BLaER1 treated with 17β-estradiol and CSF1 and Interleukin-3, amounts not matched to agents 10 nM and 100 nM (cell line): ENCODE measurements at regions not wholly inside any gene's neighbourhood (a gene's known extent, or its start where the extent isn't known, plus 50 kb on each side); places are given as distances from the start of the nearest gene placed in this dataset.

Experiments used
- H3K27ac ChIP-seq, 11 experiments: shearing (Covaris generic); formaldehyde crosslinking; 2 replicates each; pipeline ENCODE4 v1.8.1; 2022
- H3K27me3 ChIP-seq, 11 experiments: shearing (Covaris generic); formaldehyde crosslinking; 2 replicates each; pipeline ENCODE4 v1.8.1; 2022
- H3K36me3 ChIP-seq, 11 experiments: shearing (Covaris generic); formaldehyde crosslinking; 2 replicates each; pipeline ENCODE4 v1.8.1; 2022
- H3K4me1 ChIP-seq, 10 experiments: shearing (Covaris generic); formaldehyde crosslinking; 2 replicates each; pipeline ENCODE4 v1.8.1; 2022
- H3K4me2 ChIP-seq, 11 experiments: shearing (Covaris generic); formaldehyde crosslinking; 2 replicates each; pipeline ENCODE4 v1.8.1; 2022
- H3K4me3 ChIP-seq, 10 experiments: shearing (Covaris generic); formaldehyde crosslinking; 2 replicates each; pipeline ENCODE4 v1.8.1; 2022
- H3K9ac ChIP-seq, 11 experiments: shearing (Covaris generic); formaldehyde crosslinking; 2 replicates each; pipeline ENCODE4 v1.8.1; 2022
- H3K9me3 ChIP-seq, 11 experiments: shearing (Covaris generic); formaldehyde crosslinking; replicated peaks in 1 of 11; 2 replicates each; pipeline ENCODE4 v1.8.1; 2022
- H4K20me1 ChIP-seq, 11 experiments: shearing (Covaris generic); formaldehyde crosslinking; 2 replicates each; pipeline ENCODE4 v1.8.1; 2022
- Cebpa-rat ChIP-seq, 11 experiments: shearing (Covaris generic); IDR thresholded peaks; 2 replicates each; pipeline ENCODE4 v1.8.1; 2022

DNA sequence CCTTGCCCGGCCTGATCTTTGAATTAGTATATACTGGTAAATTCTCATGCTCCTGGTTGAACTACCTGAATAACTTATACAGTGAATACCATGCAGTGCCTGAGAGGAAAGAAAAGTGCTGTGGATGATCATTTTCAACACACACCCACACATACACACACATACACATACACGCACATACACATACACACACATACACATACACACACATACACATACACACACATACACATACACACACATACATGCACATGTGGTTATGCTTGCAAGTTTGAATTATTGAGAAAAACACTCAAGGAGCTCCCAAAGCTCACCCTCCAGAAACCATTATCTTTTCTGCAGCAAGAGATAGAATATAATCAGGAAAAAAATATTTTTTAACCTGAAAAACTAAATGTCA is 366.9 kb upstream of the RASGEF1B start:
- no peak for TF ChIP-seq Cebpa-rat (IDR thresholded peaks at IDR 0.05)
- no peaks in the 10 kb centered on the region for H3K9me3 ChIP-seq
- H3K27ac ChIP-seq = no peak overlapping the region
- no peaks in the 10 kb centered on the region for H4K20me1 ChIP-seq
- H3K4me1 ChIP-seq = peaks cover 0 to 5% (median 0%) of the 10 kb centered on the region in 10 experiments; a peak in 1 of 20 replicates
- H3K9ac ChIP-seq = no peak overlapping the region
- H3K27me3 ChIP-seq = no peaks in the 10 kb centered on the region
- H3K4me3 ChIP-seq = no peak overlapping the region
- no peaks in the 10 kb centered on the region for H3K36me3 ChIP-seq
- no peak overlapping the region for H3K4me2 ChIP-seq

DNA sequence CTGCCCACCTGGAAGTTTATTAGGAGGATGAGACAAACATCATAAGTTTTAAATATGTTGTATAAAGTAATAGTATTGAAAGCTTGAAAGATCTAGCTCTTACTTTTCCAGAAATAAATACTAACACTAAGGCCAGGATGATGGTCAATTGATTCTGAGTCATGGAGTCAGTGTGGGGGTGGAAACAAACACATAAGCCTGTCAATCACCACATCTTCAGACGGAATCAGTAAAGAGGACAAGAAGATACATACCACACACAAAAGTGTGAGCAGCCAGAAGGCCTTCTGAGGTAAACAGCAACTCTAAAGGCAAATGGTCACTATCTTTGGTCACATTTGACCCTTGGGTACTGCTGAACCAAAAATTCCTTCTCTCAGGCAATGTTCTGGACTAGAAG is 365.0 kb upstream of the RASGEF1B start:
- Histone ChIP-seq H3K4me3 (no peak overlapping the region), H3K27me3 (no peaks in the 10 kb centered on the region), H3K9ac (no peak overlapping the region), H3K36me3 (no peaks in the 10 kb centered on the region), H3K4me2 (no peak overlapping the region), H3K27ac (no peak overlapping the region), H3K4me1 (no peaks in the 10 kb centered on the region; a peak in 1 of 20 replicates), H3K9me3 (no peaks in the 10 kb centered on the region), H4K20me1 (no peaks in the 10 kb centered on the region)
- TF ChIP-seq Cebpa-rat (IDR thresholded peaks at IDR 0.05) = no peak

DNA sequence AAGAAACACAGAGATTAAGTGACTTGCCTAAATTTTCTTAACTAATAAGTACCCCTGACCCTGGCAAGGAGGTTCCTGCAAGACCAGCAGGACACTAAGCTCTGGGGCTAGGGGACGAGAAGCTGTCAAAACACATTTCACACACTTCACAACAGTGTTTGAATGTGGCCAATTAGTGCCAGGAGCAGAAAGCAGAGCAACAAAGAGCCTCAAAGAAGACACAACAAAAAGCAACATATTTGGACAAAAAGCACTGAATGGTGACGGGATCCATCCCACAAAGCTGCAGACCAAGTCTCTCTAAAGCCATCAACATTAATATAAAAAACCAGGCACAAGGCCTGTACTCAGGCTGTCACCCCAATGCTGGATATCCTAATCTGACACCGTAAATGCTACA is 361.9 kb upstream of the RASGEF1B start:
- Histone ChIP-seq H3K27me3 (no peaks in the 10 kb centered on the region), H3K4me1 (no peaks in the 10 kb centered on the region), H3K9me3 (no peaks in the 10 kb centered on the region), H3K27ac (no peak overlapping the region), H3K36me3 (no peaks in the 10 kb centered on the region), H4K20me1 (no peaks in the 10 kb centered on the region), H3K4me2 (no peak overlapping the region), H3K4me3 (no peak overlapping the region), H3K9ac (no peak overlapping the region)
- TF ChIP-seq Cebpa-rat (IDR thresholded peaks at IDR 0.05) = no peak

DNA sequence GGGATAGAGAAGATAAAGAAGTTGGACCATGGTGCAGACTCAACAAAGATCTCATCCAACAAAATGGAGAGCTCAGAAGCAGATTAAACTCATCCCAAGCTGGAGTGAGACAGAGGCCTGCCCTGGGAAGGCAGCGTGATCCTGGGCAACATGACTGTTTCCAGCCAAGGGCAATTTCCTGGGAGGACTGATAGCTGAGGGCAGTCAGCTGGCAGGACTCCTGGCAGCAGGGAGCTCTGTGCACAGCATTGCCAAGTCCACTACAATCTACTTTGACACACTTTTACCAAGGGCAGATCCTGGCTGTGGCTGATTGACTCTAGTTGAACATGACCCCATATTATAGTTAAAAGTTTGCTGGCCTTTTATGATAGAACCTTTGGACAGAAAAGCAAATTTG is 357.3 kb upstream of the RASGEF1B start:
- no peak for TF ChIP-seq Cebpa-rat (IDR thresholded peaks at IDR 0.05)
- H3K4me2 ChIP-seq = no peak overlapping the region

DNA sequence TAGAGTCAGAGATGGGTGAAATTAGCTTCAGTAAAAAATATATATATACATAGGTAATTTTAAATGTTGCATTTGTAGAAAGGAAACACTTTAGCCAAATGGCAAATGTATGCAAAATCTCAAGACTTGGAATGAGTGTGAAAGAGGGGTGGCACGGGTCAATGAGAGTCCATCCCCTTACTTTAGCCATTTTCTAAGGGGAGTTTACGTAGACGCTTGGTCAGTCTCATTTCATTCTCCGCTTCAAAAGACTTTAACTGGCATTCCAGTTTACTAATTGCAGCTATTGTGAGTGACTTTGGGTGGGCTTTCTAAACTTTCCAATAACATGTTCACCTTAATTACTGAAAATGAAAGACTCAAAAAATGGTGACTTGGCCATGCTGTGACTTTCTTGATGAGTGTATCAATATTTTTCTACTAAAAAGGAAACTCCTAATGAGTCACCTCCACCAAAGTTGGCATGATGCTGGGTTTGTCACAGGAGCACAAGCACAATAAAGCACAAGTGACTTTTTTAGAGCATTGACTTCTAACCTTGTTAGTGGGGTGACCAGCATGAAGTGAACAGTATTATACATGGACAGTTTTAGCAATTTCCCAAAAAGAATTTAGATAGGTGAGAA is 356.0 kb upstream of the RASGEF1B start:
- no peak for TF ChIP-seq Cebpa-rat (IDR thresholded peaks at IDR 0.05)
- peaks cover 0 to 7% (median 0%) of the 10 kb centered on the region in 10 experiments; a peak in 2 of 20 replicates for H3K4me1 ChIP-seq

More for the DNA sequence above, 357.3 kb upstream of the RASGEF1B start:
- Histone ChIP-seq H3K27me3 (no peaks in the 10 kb centered on the region), H4K20me1 (no peaks in the 10 kb centered on the region), H3K4me1 (peaks cover 0 to 7% (median 0%) of the 10 kb centered on the region in 10 experiments; a peak in 2 of 20 replicates), H3K4me3 (no peak overlapping the region), H3K9me3 (no peaks in the 10 kb centered on the region), H3K36me3 (no peaks in the 10 kb centered on the region), H3K27ac (no peak overlapping the region), H3K9ac (no peak overlapping the region)

DNA sequence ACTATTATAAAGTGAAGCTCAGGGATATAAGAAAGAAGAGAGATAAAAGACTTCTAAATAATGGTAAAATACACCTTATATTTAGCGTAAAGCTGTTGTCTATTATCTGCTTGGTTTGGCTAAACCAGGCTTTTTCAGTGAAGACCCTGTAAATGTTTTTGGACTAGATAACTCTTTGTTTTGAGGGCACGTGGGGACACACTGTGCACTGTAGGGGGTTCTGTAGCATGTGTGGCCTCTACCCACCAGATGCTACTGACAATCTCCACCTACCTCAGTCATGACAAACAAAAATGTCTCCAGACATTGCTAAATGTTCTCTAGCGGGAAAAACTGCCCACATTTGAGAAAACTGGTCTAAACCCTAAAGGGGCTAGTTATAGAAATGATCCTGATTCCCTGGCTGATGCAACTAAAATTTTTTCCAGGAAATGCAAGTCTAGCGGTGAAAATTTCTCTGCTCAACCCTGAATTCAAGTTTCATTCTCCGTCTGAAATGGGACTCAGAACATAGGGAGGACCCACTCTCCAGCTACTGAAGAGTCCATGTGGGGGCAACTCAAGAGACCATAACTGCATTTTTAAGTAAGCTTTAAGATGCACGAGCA is 355.2 kb upstream of the RASGEF1B start:
- Histone ChIP-seq H3K27ac (no peak overlapping the region), H3K9ac (no peak overlapping the region), H3K27me3 (no peaks in the 10 kb centered on the region), H3K4me1 (peaks cover 0 to 7% (median 0%) of the 10 kb centered on the region in 10 experiments; a peak in 2 of 20 replicates), H3K4me2 (no peak overlapping the region), H4K20me1 (no peaks in the 10 kb centered on the region), H3K9me3 (no peaks in the 10 kb centered on the region), H3K4me3 (no peak overlapping the region), H3K36me3 (no peaks in the 10 kb centered on the region)
- TF ChIP-seq Cebpa-rat (IDR thresholded peaks at IDR 0.05) = no peak

More for the DNA sequence above, 356.0 kb upstream of the RASGEF1B start:
- H3K4me3 ChIP-seq = no peak overlapping the region
- H3K9me3 ChIP-seq = no peaks in the 10 kb centered on the region
- no peaks in the 10 kb centered on the region for H3K36me3 ChIP-seq
- H3K27me3 ChIP-seq = no peaks in the 10 kb centered on the region
- peak overlapping the region in 1 of 11 experiments; percentile 32; a peak in 1 of 22 replicates for H3K4me2 ChIP-seq
- no peak overlapping the region for H3K27ac ChIP-seq
- no peaks in the 10 kb centered on the region for H4K20me1 ChIP-seq
- H3K9ac ChIP-seq = no peak overlapping the region

DNA sequence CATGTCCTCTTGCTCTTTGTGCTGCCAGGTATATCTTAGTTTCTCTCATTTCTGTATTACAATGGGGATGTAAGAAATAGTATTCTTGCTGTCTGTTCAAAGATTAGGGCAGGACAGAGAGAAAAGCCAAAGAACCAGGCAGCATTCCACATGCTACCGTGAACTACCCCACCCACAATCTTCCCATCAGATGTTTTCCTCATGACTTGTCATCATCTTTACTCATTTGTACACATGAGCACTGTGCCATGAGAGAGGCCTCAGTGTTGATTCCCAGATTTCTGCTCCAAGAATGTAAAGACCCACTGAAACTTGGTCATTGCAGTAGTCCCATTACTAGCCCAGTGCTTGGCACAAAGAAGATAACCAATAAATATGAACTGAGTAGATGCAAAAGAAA is 354.6 kb upstream of the RASGEF1B start:
- Histone ChIP-seq H3K9ac (no peak overlapping the region), H3K36me3 (no peaks in the 10 kb centered on the region), H3K27me3 (no peaks in the 10 kb centered on the region), H3K4me3 (no peak overlapping the region), H3K9me3 (no peaks in the 10 kb centered on the region), H3K4me2 (no peak overlapping the region), H3K4me1 (peaks cover 0 to 7% (median 0%) of the 10 kb centered on the region in 10 experiments; a peak in 2 of 20 replicates), H3K27ac (no peak overlapping the region), H4K20me1 (no peaks in the 10 kb centered on the region)
- TF ChIP-seq Cebpa-rat (IDR thresholded peaks at IDR 0.05) = no peak

DNA sequence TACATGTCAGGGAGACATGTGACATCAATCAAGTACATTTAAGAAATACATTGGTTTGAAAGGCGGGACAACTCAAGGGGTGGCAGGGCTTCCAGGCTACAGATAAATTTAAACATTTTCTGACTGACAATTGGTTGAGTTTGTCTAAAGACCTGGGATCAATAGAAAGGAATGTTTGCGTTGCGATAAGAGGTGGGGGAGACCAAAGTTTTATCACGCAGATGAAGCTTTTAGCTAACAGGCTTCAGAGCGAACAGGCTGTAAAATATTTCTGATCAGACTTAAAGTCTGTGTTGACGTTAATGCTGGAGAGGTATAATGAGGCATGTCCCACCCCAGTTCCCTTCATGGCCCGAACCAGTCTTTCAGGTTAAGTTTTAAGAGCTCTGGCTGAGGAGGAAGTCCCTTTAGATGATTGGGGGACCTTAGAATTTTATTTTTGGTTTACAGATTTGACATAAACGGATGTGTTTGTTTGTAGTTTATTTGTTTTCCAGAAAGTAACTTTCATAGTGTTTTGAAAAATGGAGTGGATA is 346.7 kb upstream of the RASGEF1B start:
- H3K27me3 ChIP-seq = no peaks in the 10 kb centered on the region
- H3K9me3 ChIP-seq = no peaks in the 10 kb centered on the region
- H3K36me3 ChIP-seq = no peaks in the 10 kb centered on the region
- TF ChIP-seq Cebpa-rat (IDR thresholded peaks at IDR 0.05) = no peak
- peaks cover 0 to 29% (median 3%) of the 10 kb centered on the region in 10 experiments; a peak in 8 of 20 replicates for H3K4me1 ChIP-seq
- H3K4me2 ChIP-seq = no peak overlapping the region
- no peak overlapping the region for H3K27ac ChIP-seq
- H3K4me3 ChIP-seq = no peak overlapping the region
- H3K9ac ChIP-seq = no peak overlapping the region
- no peaks in the 10 kb centered on the region for H4K20me1 ChIP-seq

DNA sequence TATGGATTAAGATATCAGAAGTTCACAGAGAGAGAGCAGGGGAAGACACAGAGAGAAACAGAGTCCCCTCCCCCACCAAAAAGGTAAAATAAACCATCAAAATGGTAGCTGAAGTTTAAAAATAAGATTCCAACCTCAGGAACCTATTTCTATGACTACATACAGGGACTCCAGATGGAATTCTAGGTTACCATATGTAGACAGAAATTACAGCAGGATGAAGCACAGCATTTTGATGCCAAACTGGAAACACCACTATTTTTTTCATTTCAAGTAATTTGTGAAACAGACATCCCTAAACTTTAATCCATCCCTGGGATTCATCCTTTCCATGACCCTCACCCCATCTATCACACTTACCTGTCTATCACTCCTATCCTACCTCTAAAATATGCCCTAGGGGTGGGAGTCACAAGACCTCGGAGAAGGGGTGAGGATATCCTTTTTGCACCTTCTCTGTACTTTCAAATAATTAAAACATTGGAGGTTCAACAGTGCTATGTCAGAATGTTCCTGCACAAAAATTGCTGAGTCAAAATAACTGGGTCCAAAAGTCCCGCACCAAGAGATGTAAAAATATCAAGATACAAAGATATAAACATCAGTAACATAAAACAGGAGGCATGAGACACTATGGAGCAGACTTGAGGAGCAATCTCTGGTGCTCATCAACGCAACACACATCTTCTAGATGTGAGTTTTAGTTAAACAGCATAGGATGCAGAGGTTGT is 344.5 kb upstream of the RASGEF1B start:
- Histone ChIP-seq H3K27ac (peak overlapping the region in 1 of 11 experiments; percentile 70; a peak in 1 of 22 replicates), H3K9ac (no peak overlapping the region), H3K36me3 (no peaks in the 10 kb centered on the region), H3K4me1 (peaks cover 0 to 29% (median 3%) of the 10 kb centered on the region in 10 experiments; a peak in 8 of 20 replicates), H4K20me1 (no peaks in the 10 kb centered on the region), H3K9me3 (no peaks in the 10 kb centered on the region), H3K4me2 (peak overlapping the region in 2 of 11 experiments; percentile 61 to 70; a peak in 3 of 22 replicates), H3K27me3 (no peaks in the 10 kb centered on the region), H3K4me3 (no peak overlapping the region)
- no peak for TF ChIP-seq Cebpa-rat (IDR thresholded peaks at IDR 0.05)
